Activated T-cell treated with anti-CD3 and anti-CD28 coated beads, Interleukin-2, amount 50 U/mL, for 48 hours (primary cell): ENCODE measurements at regions not wholly inside any gene's neighbourhood (a gene's known extent, or its start where the extent isn't known, plus 50 kb on each side); places are given as distances from the start of the nearest gene placed in this dataset.

Source experiments
- DNase-seq, 2 experiments: peaks; one replicate each; pipeline ENCODE4 v3.0.0-alpha.2; 2020

- no peak for DNase-seq
Observed at GRCh38 chr14:22449600-22449905, 139.5 kb downstream of the DAD1 start.

DNA sequence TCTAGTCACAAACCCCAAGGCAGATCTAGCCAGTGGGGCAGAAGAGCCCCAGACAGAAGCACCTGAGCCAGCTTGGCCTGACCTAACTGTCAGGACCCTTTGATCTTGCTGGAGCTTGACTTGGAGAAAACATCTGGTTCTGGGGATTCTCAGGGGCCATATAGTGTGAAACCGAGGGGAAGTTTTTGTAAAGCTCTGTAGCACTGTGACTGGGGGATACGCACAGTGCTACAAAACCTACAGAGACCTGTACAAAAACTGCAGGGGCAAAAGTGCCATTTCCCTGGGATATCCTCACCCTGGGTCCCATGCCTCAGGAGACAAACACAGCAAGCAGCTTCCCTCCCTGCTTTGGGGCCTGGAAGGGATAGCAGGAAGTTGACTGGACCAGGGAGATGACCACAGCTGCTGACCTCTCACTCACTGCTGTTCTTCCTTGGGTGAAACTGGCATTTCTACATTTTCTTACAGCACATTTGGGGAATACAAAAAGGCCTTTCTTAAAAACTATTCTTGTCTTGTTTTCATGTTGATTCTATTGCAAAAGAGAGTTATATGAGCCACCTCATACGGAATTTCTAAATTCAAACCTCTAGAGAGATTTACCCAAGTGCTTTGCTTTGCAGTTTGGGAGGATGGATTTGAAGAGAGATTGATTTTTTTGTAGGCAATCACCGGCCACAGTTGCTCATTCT is 140.0 kb downstream of the DAD1 start:
- no peak for DNase-seq

DNA sequence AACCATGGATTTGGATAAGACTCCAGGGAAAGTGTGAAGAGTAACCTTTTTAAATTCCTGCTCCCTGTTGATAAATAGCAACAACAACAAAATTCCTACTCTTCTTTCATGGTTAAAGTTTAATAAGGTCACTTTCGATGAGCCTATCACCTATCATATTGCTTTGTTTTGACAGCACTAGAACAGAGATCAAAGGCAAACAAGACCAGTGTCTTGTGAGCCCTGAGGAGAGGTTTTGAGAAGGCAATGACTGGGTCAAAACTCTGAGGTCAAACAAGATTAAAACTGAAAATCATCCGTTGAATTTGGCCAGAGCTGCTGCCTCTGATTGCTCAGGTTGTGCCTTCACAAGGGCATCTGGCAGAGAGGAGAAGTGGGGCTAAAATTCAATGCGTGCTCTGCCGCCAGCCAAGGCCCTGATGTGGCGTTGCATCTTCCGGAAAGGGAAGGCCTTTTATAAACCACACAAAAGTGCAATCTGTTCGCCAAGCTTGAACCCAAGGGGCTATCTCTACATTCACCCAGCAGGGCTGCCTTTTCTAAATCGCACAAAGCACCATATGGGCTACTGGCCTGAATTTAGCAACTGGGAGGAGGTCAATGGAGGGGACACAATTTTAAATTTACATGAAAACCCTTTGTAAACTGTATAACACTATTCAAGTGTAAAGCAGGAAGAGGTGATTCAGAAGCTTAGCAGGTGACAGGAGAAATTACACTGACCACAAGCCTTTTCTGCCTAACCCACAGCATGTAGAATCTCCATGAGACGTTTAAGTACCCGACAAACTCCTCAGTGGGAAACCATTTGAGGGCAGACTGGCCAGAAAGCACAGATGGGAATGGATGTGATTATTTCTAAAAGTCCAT is 140.8 kb downstream of the DAD1 start:
- no peak for DNase-seq

DNA sequence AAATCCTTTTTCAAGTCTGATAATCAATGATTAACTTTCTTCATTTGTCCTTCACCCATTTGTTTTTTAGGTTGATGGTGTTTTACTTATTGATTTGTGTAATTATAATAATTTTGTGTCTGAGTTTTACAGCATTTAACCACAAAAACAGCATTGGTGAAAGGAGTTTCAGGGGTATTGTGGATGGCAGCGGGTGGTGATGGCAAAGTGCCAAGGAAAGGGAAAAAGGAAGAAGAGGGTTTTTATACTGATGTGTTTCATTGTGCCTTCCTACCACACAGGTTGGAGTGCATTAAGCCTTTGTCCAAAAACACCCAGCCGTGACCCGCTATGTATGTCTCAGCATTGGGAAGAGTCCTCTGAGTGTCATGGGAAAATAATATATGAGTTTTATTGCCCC is 150.3 kb downstream of the DAD1 start:
- DNase-seq, result no peak

DNA sequence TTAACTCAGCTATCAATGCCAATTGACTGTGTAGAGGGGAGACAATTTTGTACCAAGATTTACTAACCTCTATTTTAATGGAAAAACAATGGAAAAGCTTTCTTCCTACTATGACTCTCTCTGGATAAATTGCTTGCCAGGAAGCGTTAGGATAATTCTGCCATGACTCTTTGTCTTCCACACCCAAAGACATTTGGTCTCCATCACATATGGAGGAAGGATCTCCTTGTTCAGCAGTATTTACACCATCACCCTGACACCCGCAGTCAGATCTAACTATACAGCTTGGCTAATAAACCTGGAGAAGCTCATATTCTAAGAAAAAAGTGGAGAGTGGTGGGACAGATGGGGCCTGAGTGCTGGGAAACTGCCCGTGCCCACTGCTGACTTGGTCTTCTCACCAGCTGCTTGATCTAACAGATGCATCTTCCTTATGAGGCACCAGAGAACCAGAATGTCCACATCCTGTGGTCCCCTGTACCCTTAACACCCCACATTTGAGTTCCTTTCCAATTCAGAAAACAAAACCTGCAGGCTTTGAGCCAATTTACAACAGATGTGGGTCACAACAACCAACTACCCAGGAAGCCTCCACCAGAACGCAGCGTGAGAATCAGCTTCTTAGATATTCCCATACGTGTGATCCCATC is 154.0 kb downstream of the DAD1 start:
- no peak for DNase-seq

DNA sequence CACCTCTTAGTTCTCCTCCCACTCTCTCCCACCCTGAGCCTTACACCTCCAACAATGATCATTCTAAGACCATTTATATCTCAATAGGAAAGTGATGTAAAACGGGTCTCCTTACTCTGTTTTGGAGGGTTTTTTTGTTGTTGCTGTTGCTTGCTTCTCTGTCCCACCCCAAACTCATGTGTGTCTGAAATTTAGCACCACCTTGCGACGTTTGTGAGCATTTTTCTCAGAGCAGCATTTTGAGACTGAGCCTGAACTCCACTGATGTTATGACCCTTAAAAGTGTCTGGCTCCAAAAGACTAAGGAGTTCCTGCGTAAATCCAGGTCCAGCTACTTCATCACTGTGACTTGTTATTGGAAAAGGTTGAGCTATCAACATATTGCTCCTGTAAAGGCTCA is 155.0 kb downstream of the DAD1 start:
- DNase-seq, result no peak

GRCh38 chr14:22433069-22433468 is 156.0 kb downstream of the DAD1 start:
- DNase-seq, result no peak

DNA sequence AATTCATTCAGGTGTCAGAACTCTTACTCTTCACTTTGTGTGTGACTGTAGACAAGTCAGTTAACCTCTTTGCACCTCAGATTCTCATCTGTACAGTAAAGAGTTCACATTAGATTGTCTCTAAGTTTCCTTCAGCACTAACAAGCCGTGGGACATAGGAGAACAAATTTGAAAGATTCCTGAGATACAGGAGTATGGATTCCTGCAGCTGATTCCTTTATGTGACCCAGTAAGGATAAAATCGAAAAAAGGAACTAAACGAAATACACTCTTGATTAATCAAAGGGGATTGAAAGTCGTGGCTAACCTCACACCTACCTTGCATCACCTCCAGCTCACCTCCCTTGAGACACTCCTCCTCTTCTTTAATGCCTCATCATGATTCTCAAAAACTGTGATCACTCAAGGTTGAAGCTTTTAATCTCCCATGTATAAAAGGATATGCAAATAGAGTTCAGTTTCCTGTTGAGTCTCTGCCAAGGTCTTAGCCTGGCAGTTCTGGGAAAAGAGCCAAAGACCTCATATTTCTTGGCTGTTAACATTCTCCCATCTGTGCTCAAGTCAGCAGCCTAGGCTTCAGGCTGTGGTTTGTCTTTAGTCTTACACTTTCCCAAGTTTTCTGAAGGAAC is 156.6 kb downstream of the DAD1 start:
- no peak for DNase-seq

DNA sequence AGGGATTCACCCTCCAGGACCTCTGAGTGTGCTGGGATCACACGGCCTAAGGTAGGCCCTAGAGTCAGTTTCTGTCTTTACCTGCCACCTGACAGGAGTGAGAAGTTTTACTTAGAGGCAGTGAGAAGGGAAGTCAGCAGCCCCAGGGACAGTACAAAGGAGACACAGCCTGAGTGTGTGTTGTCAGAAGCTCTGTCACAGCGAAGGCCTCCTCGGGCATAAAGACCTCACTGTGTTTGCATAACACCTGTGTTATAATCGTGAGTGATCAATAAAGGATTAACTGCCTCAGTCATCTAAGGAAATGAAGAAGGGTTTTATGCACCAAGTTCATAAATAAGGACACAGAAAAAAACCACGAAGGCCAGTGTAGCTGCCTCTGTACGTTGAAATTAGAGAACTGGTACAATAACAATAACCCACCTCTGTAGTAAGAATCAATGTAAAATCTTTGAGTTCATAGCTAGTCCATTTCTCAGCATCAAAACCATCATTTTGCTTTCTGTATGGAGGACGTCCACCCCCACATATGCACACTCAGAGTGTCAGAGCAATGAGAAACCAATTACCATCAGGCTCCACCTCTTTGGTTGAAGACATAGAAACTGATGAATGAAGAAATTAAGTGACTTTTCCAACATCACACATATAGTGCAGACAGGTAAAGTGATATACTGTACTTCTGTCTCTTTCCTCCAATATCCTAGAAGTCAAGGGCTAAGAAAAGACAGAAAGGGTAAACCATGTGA is 159.3 kb downstream of the DAD1 start:
- DNase-seq, result no peak

DNA sequence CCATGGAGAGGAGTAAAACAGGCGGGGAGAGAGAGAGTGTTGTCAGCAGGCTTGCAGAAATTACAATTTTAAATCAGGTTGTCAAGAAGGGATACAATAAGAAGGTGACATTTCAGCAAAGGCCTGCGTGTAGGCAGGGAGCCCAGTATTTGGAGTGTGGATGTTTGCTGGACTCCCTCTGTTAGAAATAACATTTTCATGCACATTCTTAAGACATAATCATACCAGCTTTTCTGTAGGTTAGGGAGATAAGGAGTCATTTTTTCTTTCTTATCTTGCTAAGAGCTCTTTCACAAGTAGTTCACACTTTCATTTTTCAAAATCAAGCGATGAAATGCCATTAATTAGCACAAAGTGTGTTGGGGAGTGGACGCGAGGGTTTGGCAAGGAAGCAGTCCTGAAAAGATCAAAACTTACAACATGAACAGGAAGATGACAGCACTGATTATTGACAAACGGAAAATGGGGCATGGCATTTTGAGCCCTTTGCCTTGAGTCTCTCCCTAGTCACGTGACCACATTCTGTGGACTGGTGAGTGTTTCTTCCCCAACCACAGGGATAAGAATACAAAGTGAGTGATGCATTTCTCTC is 160.2 kb downstream of the DAD1 start:
- DNase-seq, result no peak

DNA sequence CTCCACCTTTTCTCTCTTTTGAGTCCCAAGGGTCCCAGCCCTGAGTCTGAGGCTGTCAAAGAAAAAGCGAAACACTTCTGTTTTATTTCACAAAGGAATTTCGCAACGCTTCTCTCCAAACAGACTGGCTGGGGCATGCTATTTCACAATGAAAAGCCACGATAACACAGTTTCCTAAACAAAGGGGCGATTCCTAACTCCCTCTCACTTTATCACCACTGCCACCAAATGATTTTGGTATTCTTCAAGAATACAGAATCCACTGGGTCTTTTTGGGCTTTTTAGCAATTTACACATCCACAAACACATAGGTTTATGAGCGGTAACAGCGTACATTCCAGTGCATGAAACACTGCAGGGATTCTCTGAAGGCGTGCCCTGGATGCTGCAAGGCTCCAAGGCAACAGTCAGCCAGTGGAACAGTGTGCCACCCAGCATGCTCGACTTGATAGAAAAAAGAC is 161.2 kb downstream of the DAD1 start:
- no peak for DNase-seq

DNA sequence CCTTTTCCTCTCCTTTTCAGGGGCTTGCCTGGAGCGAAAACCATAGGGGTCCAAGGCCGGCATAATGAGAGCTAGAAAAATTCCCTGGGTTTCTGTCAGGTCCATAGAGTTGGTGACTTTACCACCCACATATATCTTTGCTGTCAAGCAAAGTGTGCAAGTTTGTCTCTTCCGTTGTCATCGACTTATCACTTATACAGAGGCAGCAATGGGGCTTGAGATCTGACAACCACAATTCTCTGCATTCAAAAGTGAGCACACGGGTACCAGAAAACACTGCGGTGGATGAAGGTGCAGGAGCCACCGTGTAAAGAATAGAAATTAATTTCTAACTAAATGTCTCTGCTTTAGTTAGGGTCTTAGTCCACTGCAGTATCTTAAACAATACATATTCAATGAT is 162.3 kb downstream of the DAD1 start:
- DNase-seq, result no peak

DNA sequence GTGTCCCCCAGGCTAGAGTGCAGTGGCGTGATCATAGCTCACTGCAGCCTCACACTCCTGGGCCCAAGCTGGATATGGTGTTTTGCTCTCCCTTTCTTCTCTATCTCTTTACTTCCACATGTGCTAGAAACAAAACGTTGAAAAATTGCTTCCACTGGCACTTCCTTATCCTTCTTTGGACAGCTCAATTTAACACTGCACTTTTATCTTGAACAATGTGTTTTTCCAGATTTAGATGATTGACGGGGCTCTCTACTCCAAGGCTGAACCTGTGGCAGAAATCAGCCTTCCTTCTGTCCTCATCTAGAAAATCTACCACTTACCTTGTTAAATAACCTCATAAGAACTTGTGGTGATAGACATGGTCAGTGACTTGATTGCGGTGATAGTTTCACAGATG is 165.1 kb downstream of the DAD1 start:
- no peak for DNase-seq

DNA sequence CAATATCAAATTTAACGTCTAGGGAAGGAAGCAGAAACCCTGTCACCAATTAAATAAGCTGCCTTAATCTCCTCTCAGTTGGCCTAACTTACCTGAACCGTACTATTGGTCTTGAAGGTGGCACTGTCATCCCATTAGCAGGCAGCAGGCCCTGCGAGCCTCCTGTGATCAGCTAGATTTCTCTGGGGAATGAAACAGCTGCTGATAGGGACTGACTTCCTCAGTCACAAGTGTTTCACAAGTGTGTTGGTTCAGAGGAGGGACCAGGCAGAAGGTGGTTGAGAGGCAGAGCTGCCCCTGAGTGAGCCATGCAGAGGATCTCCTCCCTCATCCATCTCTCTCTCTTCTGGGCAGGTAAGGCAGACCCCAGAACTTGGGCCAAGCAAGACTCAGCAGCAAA is 166.8 kb downstream of the DAD1 start:
- no peak for DNase-seq

DNA sequence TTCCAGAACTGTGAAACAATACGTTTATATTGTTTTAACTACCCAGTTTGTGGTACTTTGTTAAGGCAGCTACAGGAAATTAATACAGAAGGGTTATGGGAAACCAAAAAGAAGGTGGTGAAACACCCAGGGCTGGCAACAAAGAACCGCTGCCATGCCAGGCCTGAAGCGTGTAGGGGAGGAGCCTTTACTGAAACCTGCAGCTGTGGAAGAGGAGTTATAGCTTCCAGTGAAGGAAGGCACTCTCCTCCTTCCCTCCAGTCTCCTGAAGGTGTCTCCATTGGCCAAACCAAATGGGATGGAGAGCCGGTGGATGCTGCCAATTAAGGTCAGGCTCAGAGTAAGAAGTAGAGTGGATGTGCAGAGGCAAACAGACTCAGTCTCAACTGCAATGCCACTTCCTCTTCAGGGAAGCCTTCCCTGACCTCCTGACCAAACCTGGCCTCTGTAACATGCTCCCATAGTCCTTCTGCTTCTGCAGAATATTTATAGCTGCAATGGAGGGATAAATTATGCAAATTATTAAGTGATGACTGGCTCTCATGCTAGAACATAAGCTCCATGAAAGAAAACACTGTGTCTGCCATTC is 168.3 kb downstream of the DAD1 start:
- DNase-seq, result no peak

- DNase-seq, result no peak
Observed at GRCh38 chr14:22419620-22420019, 169.4 kb downstream of the DAD1 start.

DNA sequence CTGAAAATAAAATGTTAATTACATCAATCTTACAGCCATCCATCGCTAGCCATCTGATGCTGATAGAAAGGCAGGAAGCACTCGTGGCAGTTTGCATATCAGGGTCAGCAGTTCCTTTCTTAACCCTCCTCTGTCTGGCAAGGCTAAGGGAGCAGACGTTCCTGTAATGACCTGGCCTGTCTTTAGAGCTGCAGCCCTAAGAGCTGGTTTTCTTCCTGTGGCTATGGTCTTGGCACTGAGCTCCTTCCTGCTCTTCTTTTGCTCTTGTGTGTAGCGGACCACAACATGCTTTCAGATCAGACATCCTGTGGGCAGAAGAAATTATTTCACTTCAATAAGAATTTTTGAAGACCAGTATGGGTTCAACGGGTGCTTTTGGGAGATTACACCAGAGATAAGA is 170.4 kb downstream of the DAD1 start:
- DNase-seq, result no peak

DNA sequence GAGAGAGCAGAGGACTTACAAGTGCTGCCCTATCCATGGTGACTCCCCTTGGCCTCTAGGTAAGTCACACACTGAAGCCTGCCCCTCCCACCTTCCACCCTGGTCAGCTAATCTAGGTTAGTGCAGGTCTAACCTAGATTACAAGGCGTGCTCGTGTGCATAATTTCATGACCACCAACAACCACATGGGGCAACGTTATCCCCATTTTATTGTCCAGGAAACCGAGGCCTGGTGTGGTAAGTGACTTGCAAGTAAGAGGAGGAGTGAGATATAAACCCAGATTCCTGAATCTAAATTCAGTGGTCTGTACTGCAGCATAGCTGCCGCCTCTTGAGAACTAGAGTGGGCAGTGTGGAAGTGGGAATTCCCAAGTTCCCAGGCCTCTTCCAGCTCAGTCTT is 171.1 kb downstream of the DAD1 start:
- no peak for DNase-seq

DNA sequence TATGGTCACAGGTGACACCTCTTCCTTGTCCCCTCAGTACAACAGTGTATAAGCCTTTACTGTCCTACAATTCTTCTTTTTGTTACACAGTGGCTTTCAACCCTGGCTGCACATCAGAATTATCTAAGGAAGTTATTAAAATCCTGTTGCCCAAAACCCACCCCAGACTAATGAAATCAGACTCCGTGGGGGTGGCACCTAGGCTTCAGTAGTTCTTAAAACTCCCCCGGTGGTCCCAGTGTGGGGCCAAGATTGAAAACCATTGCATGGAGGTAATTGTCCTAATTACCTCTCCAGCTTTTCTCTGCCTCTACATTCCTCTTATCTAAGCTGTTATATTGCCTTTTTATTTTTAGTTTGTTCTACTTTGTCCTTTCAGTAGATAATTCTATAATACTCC is 172.8 kb downstream of the DAD1 start:
- no peak for DNase-seq

- DNase-seq, result no peak
Observed at GRCh38 chr14:22415605-22415959, 173.4 kb downstream of the DAD1 start.

- DNase-seq, result no peak
Observed at GRCh38 chr14:22414876-22415604, 174.0 kb downstream of the DAD1 start.
